OCI-LY3 (cell line): ENCODE measurements at regions not wholly inside any gene's neighbourhood (a gene's known extent, or its start where the extent isn't known, plus 50 kb on each side); places are given as distances from the start of the nearest gene placed in this dataset.
"Not testable (repeated sequence)": the region's sequence is repeated elsewhere in the genome, so short reads cannot be mapped to it uniquely, and the experiment has no call there.

Source experiments
- H2AFZ ChIP-seq: fragments of 200-600, 300-600 bp; shearing (Covaris generic); 2 replicates; pipeline ENCODE4 v1.6.0; 2014; ENCODE audit warnings: antibody characterized with exemption, low read depth, low read length
- H3K27ac ChIP-seq: fragments of 200-600, 300-600 bp; sonication (generic); 2 replicates; pipeline ENCODE4 v1.5.1; 2014; ENCODE audit warnings: mild to moderate bottlenecking, low read length, moderate library complexity, mixed read lengths
- H3K27me3 ChIP-seq: fragments of 200-600, 300-600 bp; sonication (generic); 2 replicates; pipeline ENCODE4 v1.6.1; 2014; ENCODE audit warnings: low read depth, low read length, mixed read lengths
- H3K36me3 ChIP-seq: fragments of 200-600, 300-600 bp; sonication (generic); replicated peaks from 2 replicates; pipeline ENCODE3; 2014; ENCODE audit warnings: low read depth, low read length, mixed read lengths
- H3K4me1 ChIP-seq: fragments of 300-600, 200-600 bp; sonication (generic); 2 replicates; pipeline ENCODE4 v1.6.1; 2014; ENCODE audit warnings: low read length, mixed read lengths
- H3K4me2 ChIP-seq: fragments of 200-600, 300-600 bp; sonication (generic); 2 replicates; pipeline ENCODE4 v1.6.1; 2014; ENCODE audit warnings: low read length, mixed read lengths
- H3K4me3 ChIP-seq: fragments of 300-600, 200-600 bp; sonication (generic); 2 replicates; pipeline ENCODE4 v1.5.1; 2014; ENCODE audit warnings: antibody characterized with exemption, mild to moderate bottlenecking, low read length, moderate library complexity
- H3K79me2 ChIP-seq: fragments of 300-600, 200-600 bp; shearing (Covaris generic); 2 replicates; pipeline ENCODE4 v1.6.1; 2014; ENCODE audit warnings: mild to moderate bottlenecking, low read length, mixed read lengths
- H3K9ac ChIP-seq: fragments of 300-600, 200-600 bp; shearing (Covaris generic); 2 replicates; pipeline ENCODE4 v1.6.0; 2014; ENCODE audit warnings: mild to moderate bottlenecking, low read length, moderate library complexity
- H3K9me3 ChIP-seq: fragments of 200-600, 300-600 bp; shearing (Covaris generic); 2 replicates; pipeline ENCODE4 v1.6.1; 2014; ENCODE audit warnings: low read length, mixed read lengths; ENCODE audit not compliant: insufficient read depth
- H4K20me1 ChIP-seq: fragments of 200-600, 300-600 bp; sonication (generic); 2 replicates; pipeline ENCODE4 v1.6.1; 2016; ENCODE audit warnings: low read length, mixed read lengths; ENCODE audit not compliant: insufficient read depth
- EZH2phosphoT487 ChIP-seq: fragments of 200-600 bp; shearing (Covaris generic); IDR thresholded peaks from 2 replicates; pipeline ENCODE4 v1.6.1; 2018; ENCODE audit warnings: antibody characterized with exemption, mixed run types, low read depth
- TF ChIP-seq, protein P1 (sequence below): fragments of 200-600, 300-600 bp; sonication (generic); IDR thresholded peaks from 2 replicates; pipeline ENCODE4 v1.5.1; 2014; ENCODE audit warnings: antibody characterized with exemption, low read length, low read depth

GRCh38 chr18:14943967-14944636 lies 196.1 kb downstream of the ANKRD30B start:
- H3K36me3 ChIP-seq = no peaks in the 10 kb centered on the region
- no peak overlapping the region for H2AFZ ChIP-seq
- H4K20me1 ChIP-seq = no peaks in the 10 kb centered on the region
- no peak overlapping the region for H3K27ac ChIP-seq
- H3K4me1 ChIP-seq = no peaks in the 10 kb centered on the region
- H3K79me2 ChIP-seq = no peaks in the 10 kb centered on the region
- H3K27me3 ChIP-seq = no peaks in the 10 kb centered on the region
- H3K4me3 ChIP-seq = no peak overlapping the region
- no peaks in the 10 kb centered on the region for H3K9me3 ChIP-seq
- no peak overlapping the region for H3K9ac ChIP-seq
- H3K4me2 ChIP-seq = no peak overlapping the region
- TF ChIP-seq, protein P1, sequence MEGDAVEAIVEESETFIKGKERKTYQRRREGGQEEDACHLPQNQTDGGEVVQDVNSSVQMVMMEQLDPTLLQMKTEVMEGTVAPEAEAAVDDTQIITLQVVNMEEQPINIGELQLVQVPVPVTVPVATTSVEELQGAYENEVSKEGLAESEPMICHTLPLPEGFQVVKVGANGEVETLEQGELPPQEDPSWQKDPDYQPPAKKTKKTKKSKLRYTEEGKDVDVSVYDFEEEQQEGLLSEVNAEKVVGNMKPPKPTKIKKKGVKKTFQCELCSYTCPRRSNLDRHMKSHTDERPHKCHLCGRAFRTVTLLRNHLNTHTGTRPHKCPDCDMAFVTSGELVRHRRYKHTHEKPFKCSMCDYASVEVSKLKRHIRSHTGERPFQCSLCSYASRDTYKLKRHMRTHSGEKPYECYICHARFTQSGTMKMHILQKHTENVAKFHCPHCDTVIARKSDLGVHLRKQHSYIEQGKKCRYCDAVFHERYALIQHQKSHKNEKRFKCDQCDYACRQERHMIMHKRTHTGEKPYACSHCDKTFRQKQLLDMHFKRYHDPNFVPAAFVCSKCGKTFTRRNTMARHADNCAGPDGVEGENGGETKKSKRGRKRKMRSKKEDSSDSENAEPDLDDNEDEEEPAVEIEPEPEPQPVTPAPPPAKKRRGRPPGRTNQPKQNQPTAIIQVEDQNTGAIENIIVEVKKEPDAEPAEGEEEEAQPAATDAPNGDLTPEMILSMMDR = no peak

- Histone ChIP-seq H3K36me3 (no peaks in the 10 kb centered on the region), H3K27me3 (no peaks in the 10 kb centered on the region), H2AFZ (no peak overlapping the region), H3K27ac (no peak overlapping the region), H3K4me3 (no peak overlapping the region), H3K4me1 (no peaks in the 10 kb centered on the region), H3K9ac (no peak overlapping the region), H3K79me2 (no peaks in the 10 kb centered on the region), H3K9me3 (no peaks in the 10 kb centered on the region), H3K4me2 (no peak overlapping the region), H4K20me1 (no peaks in the 10 kb centered on the region)
- TF ChIP-seq, protein P1 = no peak
- no peak for TF ChIP-seq EZH2phosphoT487
Observed at GRCh38 chr18:14944838-14945237, 196.9 kb downstream of the ANKRD30B start.

GRCh38 chr18:14945286-14945685 lies 197.3 kb downstream of the ANKRD30B start:
- Histone ChIP-seq H3K79me2 (no peaks in the 10 kb centered on the region), H3K9ac (no peak overlapping the region), H3K36me3 (no peaks in the 10 kb centered on the region), H4K20me1 (no peaks in the 10 kb centered on the region), H3K4me3 (no peak overlapping the region), H3K4me2 (no peak overlapping the region), H3K9me3 (no peaks in the 10 kb centered on the region), H2AFZ (no peak overlapping the region), H3K4me1 (no peaks in the 10 kb centered on the region), H3K27ac (no peak overlapping the region), H3K27me3 (no peaks in the 10 kb centered on the region)
- TF ChIP-seq, protein P1 = no peak
- no peak for TF ChIP-seq EZH2phosphoT487

- H3K79me2 ChIP-seq = no peaks in the 10 kb centered on the region
- H4K20me1 ChIP-seq = no peaks in the 10 kb centered on the region
- TF ChIP-seq, protein P1 = no peak
- TF ChIP-seq EZH2phosphoT487 = no peak
Observed at GRCh38 chr18:14945984-14946383, 198.0 kb downstream of the ANKRD30B start.

GRCh38 chr18:14946741-14947470 lies 198.9 kb downstream of the ANKRD30B start:
- H3K27me3 ChIP-seq, H4K20me1 ChIP-seq, H3K27ac ChIP-seq, H3K4me3 ChIP-seq, H3K36me3 ChIP-seq, H3K79me2 ChIP-seq, H2AFZ ChIP-seq, H3K9me3 ChIP-seq, H3K9ac ChIP-seq, H3K4me2 ChIP-seq, H3K4me1 ChIP-seq: not testable (repeated sequence)

More at GRCh38 chr18:14945984-14946383, 198.0 kb downstream of the ANKRD30B start:
- Histone ChIP-seq H3K9me3 (no peaks in the 10 kb centered on the region), H2AFZ (no peak overlapping the region), H3K36me3 (no peaks in the 10 kb centered on the region), H3K4me2 (no peak overlapping the region), H3K9ac (no peak overlapping the region), H3K27me3 (no peaks in the 10 kb centered on the region), H3K27ac (no peak overlapping the region), H3K4me1 (no peaks in the 10 kb centered on the region), H3K4me3 (no peak overlapping the region)
